ENCODE measurements at regions not wholly inside any gene's neighbourhood (a gene's known extent, or its start where the extent isn't known, plus 50 kb on each side); places are given as distances from the start of the nearest gene placed in this dataset.

GRCh38 chr9:103941104-103941503 is 153.0 kb upstream of the SMC2 start:
- H3K27me3 ChIP-seq: no peaks in the 10 kb centered on the region

GRCh38 chr9:103942200-103942599 is 151.9 kb upstream of the SMC2 start:
- DNase-seq: no peak
- Histone ChIP-seq H3K27ac (no peak overlapping the region), H3K4me3 (no peak overlapping the region), H3K9me3 (no peaks in the 10 kb centered on the region), H3K36me3 (no peaks in the 10 kb centered on the region), H3K4me1 (peaks cover 0 to 16% (median 3%) of the 10 kb centered on the region in 4 donors), H3K27me3 (no peaks in the 10 kb centered on the region)
- TF ChIP-seq EP300 (IDR thresholded peaks at IDR 0.05; ENCODE audit: low read depth) (no peak), POLR2A (IDR thresholded peaks at IDR 0.05) (no peak), CTCF (IDR thresholded peaks at IDR 0.05) (no peak), POLR2AphosphoS5 (IDR thresholded peaks at IDR 0.05) (no peak)
- intact Hi-C loops (cut with DNase I; ENCODE audit: low total_unique reads) (no loop called here), in situ Hi-C loops (cut with MboI; ENCODE audit: low pct_ligation_motif_present in 1 of 4, low pct_unique_long_range_greater_than_20kb in 1 of 4, low sequenced_read_pairs in 3 of 4) (no loop called here)
- 38 to 46% methylated on average over 2 of the region's 2 CpGs for WGBS, 2 donors (ENCODE audit: low coverage in 1 of 2)

More at GRCh38 chr9:103941104-103941503, 153.0 kb upstream of the SMC2 start:
- 89 to 91% methylated on average over 9 to 11 of the region's 11 CpGs for WGBS, 2 donors (ENCODE audit: low coverage in 1 of 2)
- in situ Hi-C loops (cut with MboI; ENCODE audit: low pct_ligation_motif_present in 1 of 4, low pct_unique_long_range_greater_than_20kb in 1 of 4, low sequenced_read_pairs in 3 of 4): no loop called here
- no peak overlapping the region for H3K27ac ChIP-seq
- peaks cover 0 to 16% (median 3%) of the 10 kb centered on the region in 4 donors for H3K4me1 ChIP-seq
- no peaks in the 10 kb centered on the region for H3K9me3 ChIP-seq
- H3K4me3 ChIP-seq: no peak overlapping the region
- TF ChIP-seq POLR2AphosphoS5 (IDR thresholded peaks at IDR 0.05): no peak
- TF ChIP-seq EP300 (IDR thresholded peaks at IDR 0.05; ENCODE audit: low read depth): no peak
- TF ChIP-seq POLR2A (IDR thresholded peaks at IDR 0.05): no peak
- TF ChIP-seq CTCF (IDR thresholded peaks at IDR 0.05): no peak
- intact Hi-C loops (cut with DNase I; ENCODE audit: low total_unique reads): no loop called here
- no peak for DNase-seq
- no peaks in the 10 kb centered on the region for H3K36me3 ChIP-seq

GRCh38 chr9:103942651-103943050 is 151.5 kb upstream of the SMC2 start:
- H3K36me3 ChIP-seq: no peaks in the 10 kb centered on the region
- DNase-seq: no peak
- in situ Hi-C loops (cut with MboI; ENCODE audit: low pct_ligation_motif_present in 1 of 4, low pct_unique_long_range_greater_than_20kb in 1 of 4, low sequenced_read_pairs in 3 of 4): no loop called here
- 22 to 26% methylated on average over 1 of the region's 1 CpG for WGBS, 2 donors (ENCODE audit: low coverage in 1 of 2)
- no peak overlapping the region for H3K27ac ChIP-seq
- intact Hi-C loops (cut with DNase I; ENCODE audit: low total_unique reads): no loop called here
- TF ChIP-seq EP300 (IDR thresholded peaks at IDR 0.05; ENCODE audit: low read depth): no peak
- TF ChIP-seq POLR2A (IDR thresholded peaks at IDR 0.05): no peak
- TF ChIP-seq CTCF (IDR thresholded peaks at IDR 0.05): no peak
- no peak for TF ChIP-seq POLR2AphosphoS5 (IDR thresholded peaks at IDR 0.05)
- H3K4me3 ChIP-seq: no peak overlapping the region
- peaks cover 0 to 16% (median 3%) of the 10 kb centered on the region in 4 donors for H3K4me1 ChIP-seq
- no peaks in the 10 kb centered on the region for H3K9me3 ChIP-seq
- no peaks in the 10 kb centered on the region for H3K27me3 ChIP-seq

- Histone ChIP-seq H3K36me3 (no peaks in the 10 kb centered on the region), H3K4me1 (no peaks in the 10 kb centered on the region), H3K27ac (no peak overlapping the region), H3K4me3 (no peak overlapping the region), H3K9me3 (no peaks in the 10 kb centered on the region), H3K27me3 (no peaks in the 10 kb centered on the region)
- TF ChIP-seq EP300 (IDR thresholded peaks at IDR 0.05; ENCODE audit: low read depth) (no peak), POLR2A (IDR thresholded peaks at IDR 0.05) (no peak), CTCF (IDR thresholded peaks at IDR 0.05) (no peak), POLR2AphosphoS5 (IDR thresholded peaks at IDR 0.05) (no peak)
- in situ Hi-C loops (cut with MboI; ENCODE audit: low pct_ligation_motif_present in 1 of 4, low pct_unique_long_range_greater_than_20kb in 1 of 4, low sequenced_read_pairs in 3 of 4): no loop called here
- no peak for DNase-seq
- intact Hi-C loops (cut with DNase I; ENCODE audit: low total_unique reads): no loop called here
These were observed 145.0 kb upstream of the SMC2 start for GRCh38 chr9:103949096-103949495.

Measured in transverse colon (tissue), 4 donors.